HT1080 (cell line): ENCODE measurements at regions not wholly inside any gene's neighbourhood (a gene's known extent, or its start where the extent isn't known, plus 50 kb on each side); places are given as distances from the start of the nearest gene placed in this dataset.

Source experiments
- DNase-seq: peaks from one replicate; pipeline ENCODE4 v3.0.0-alpha.2; 2015; ENCODE audit warnings: low read depth

DNA sequence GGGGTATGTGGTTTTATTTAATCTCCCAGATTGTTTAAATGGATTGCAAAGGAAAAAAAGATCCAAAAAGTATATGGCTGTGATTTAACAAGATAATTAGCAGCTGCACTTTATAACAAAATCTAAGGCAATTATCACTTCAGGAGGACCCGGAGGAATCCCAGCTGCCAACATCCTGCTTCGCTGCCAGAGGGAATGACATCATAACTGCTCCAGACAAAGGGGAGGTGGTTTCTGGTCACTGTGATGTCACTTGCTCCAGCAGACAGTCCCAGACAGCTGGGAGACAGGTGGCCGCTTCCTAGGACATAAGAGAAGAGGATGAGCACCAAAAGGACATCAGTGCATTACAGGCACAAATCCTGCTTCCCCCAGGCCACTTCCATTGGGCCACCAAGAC, 371.0 kb downstream of the BCOR start:
- peak; percentile 3 for DNase-seq

- no peak for DNase-seq
These were observed 369.7 kb downstream of the BCOR start for GRCh38 chrX:39728025-39728424.

GRCh38 chrX:39728852-39729598, 368.7 kb downstream of the BCOR start:
- DNase-seq: no peak

DNA sequence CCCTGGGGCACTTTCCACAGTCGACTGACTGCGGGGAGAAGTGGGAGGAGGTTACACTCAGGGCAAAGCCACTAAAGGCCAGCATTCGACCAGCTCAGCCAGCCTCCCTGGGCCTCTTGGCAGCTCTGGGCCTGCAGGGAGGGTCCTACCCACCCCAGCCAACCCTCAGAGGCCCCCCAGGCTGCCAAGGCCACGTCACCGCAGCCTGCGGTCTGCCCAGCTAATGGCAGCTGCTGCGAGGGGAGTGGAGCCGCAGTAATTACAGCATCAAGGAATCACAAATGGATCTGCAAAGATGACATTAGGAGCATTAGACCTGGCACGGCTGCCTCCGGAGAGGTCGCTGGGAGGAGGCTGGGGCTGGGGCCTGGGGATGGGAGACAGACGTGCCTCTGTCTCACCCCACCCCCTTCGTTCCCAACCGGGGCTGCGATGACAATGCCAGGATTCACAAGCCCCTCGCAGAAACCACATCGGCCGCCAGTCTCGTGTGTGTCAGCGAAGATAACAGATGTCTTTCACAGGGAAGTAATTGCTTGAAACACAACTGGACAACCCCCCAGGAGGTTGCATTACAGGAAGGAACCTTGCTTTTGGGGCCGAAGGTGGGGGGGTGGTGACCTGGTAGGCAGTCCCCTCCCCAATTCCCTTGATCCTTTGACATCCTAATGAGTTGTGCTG, 367.6 kb downstream of the BCOR start:
- peak; percentile 71 for DNase-seq

- DNase-seq: peak; percentile 81
These were observed 367.0 kb downstream of the BCOR start for GRCh38 chrX:39730662-39731329.

DNA sequence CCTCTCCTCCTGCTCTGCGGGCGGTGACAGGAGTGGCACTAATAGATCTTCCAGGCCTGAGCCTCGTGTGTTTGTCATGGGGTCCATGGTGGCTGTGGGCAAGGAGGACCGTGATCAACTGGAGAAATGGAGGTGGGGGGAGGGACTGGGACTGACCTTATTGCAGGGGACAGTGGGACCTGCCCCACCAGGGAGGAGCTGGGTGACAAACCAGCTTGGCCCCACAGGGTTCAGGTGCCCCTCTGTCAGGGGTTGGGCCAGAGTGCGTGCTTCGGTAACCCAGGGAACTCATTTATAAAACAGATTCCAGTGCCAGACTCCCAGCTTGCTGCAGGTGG, 366.5 kb downstream of the BCOR start:
- DNase-seq: no peak

- no peak for DNase-seq
These were observed 366.0 kb downstream of the BCOR start for GRCh38 chrX:39731735-39732134.

- no peak for DNase-seq
These were observed 364.0 kb downstream of the BCOR start for GRCh38 chrX:39733745-39734144.

GRCh38 chrX:39734174-39734776, 363.5 kb downstream of the BCOR start:
- DNase-seq: no peak

- DNase-seq: peak; percentile 81
These were observed 361.2 kb downstream of the BCOR start for GRCh38 chrX:39736216-39737211.

DNA sequence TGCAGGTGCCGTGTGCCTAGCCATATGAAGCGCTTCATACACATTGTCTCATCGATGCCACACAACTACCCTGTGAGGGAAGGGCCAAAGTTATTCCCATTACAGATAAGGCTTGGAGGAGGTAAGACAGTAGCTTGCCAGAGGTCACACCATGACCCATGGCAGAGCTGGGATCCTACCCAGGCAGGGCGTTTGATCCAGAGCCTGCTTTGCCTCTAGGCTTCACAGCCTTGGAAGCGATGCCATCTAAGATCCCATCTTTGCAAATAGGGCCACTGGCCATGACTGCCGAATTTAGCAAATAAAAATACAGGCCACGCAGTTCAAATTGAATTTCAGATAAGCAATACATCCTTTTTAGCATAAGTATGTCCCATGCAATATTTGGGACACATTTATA, 358.2 kb downstream of the BCOR start:
- no peak for DNase-seq

- DNase-seq: no peak
These were observed 357.7 kb downstream of the BCOR start for GRCh38 chrX:39740078-39740477.

DNA sequence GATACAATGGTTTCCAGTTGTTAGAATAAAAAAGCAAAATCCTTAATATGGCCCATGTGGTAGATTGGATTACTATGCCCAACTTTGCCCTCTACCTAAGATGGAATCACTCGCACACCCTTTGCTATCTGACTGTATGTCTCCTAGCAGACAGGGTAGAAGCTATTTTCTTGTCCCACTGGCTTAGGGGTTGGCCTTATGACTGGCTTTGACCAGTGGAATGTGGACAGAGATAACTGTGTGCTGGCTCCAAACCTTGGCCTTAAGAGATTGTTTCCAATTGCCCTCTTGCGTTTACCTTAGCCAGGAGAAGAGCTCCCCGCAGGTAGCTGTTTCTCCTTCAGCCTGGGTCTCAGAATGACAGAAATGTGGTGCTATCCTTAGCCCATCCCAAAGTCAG, 355.9 kb downstream of the BCOR start:
- no peak for DNase-seq

DNA sequence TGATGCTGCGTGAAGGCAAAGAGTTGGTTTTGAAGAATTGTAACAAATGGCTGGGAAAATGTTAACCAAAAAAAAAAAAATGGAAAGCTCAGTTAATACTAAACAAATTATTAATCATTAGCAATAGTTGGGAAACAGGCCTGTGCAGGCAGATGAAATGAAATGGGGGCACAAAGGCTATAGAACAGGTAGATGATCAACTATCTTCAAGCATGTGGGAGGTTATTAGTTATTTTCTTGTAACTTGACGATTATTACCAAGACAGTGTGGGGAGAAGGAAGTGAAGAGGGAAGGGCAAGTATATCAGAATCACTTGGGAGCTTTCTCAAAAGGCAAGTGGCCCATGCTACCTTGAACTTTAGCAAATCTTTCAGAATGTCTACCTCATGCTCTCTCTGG, 351.9 kb downstream of the BCOR start:
- no peak for DNase-seq

- DNase-seq: no peak
These were observed 348.6 kb downstream of the BCOR start for GRCh38 chrX:39749135-39749534.

- no peak for DNase-seq
These were observed 348.0 kb downstream of the BCOR start for GRCh38 chrX:39749728-39750127.

DNA sequence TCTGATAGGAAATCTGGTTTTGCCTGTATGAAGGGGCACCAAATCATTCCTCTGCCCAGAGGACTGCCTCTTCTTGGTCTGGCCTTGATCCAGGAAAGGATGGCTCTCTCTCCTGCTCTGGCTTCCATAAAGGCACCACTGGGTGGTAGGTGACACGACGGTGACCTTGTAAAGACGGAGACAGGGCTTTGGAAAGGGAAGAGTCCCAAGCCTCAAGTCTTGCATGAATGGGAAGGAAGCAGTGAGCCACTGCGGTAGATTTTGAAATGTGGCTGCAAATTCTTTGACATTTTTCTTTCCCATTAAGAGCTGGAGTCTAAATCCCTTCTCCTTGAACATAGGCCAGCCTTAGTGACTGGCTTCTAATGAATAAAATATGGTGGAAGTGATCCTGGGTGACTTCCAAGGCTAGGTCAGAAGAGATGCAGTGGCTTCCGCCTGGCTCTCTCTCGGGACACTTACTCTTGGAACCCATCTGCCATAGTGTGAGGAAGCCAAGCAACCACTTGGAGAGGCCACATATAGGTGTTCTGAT, 347.4 kb downstream of the BCOR start:
- no peak for DNase-seq

- DNase-seq: no peak
These were observed 346.9 kb downstream of the BCOR start for GRCh38 chrX:39750848-39751247.

DNA sequence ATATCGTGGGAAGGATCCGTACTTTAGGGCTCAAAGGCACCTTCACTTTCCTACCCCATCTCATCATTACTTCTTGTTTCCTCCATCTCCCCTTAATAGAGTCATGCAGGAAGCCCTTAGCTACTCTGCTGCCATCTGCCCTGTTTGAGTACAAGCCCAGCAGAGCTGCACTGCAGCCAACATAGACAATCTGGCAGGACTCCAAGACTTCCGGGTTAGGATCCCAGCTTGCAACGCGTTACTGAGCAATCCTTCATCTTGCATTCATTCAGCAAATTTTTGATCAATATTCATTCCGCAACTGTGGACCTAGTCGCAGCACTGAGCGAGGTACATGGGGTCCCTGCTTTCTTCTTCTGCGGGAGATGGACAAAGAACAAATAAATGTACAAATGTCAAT, 344.9 kb downstream of the BCOR start:
- no peak for DNase-seq

DNA sequence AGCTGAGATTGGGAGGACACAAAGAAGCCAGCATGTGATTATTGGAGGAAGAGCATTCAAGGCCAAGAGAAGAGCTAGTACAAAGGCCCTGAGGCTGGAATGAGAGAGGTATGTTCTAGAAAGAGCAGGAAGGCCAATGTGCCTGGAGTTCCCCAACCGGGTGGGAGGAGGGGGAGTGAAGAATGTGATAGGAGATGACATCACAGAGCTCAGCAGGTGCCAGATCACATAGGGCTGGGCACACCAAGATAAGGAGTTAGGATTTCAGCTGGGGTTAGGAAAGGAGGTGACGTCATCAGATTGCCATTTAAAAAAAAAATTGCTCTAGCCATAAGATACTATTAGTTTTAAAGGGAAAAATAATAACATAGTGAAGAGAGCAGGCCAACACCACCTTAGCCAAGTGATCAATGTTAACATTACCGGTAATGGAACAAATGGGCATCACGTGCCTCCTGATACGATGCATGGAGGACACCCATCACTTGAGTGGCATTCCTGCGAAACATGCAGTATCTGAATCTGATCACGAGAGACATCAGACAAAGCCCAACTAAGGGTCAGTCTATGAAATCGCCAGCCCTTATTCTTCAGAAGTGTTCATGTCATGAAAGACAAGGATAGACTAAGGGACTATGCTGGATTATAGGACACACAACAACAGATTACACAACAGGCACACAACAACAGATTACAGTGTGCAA, 344.3 kb downstream of the BCOR start:
- DNase-seq: peak; percentile 31
